C4-2B (cell line): ENCODE measurements at regions not wholly inside any gene's neighbourhood (a gene's known extent, or its start where the extent isn't known, plus 50 kb on each side); places are given as distances from the start of the nearest gene placed in this dataset.

ENCODE experiments used
- H3K27ac ChIP-seq: fragments of 450-650 bp; 2 replicates; pipeline ENCODE4 v1.5.1; 2017
- CTCF ChIP-seq: fragments of 450-650 bp; conservative IDR thresholded peaks from 2 replicates; pipeline ENCODE4 v1.5.1; 2017; ENCODE audit warnings: mild to moderate bottlenecking
- ZFX ChIP-seq: fragments of 450-650 bp; IDR thresholded peaks from 2 replicates; pipeline ENCODE4 v1.6.1; 2017

DNA sequence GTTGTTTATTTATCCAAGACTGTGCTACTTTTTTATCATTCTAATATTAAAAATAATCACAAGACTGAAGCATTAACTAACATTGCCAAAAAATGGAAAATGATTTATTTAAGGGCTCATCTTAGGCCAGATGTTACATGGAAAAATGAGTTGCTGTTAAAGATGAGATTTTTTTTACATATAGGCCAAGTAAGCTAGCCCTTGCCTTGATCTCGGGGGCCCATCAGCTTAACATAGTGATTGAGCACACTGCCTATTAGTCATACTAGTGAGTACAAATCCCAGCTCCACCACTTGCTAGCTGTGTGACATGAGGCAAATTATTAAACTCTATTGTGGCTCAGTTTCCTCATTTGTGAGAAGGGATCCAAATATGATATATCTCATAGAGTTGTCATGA lies 275.9 kb upstream of the SNX7 start:
- TF ChIP-seq CTCF (no peak), ZFX (no peak)

DNA sequence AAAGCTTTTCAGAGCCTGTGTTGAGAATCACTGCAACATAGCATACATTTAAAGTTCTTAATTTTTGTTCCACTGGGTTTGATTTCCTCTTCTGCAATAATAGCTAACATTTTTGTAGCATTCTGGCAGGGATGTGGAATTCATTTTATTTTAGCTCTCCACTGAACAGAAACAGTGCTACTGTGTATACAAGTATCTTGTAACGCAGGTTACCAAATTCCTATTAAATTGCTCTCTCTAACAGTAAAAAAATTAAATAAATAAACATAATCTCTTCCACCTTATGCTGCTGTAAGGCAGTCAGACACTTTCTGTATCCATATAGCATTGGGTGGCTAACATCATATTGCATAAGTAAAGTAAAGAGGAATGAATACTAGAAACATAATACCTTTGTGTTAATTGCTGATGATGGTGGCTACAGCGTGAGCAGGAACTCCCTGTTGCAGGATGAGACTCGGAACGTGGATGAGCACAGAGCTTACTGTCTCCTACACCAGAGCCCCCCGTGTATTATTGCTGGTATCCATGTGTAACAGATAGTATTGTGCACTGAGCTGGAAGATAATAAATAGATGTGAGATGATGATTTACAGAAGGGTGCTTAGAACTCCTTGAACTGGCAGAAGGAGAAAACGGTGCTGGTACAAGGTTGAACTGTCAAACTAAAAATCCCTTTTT lies 276.9 kb upstream of the SNX7 start:
- TF ChIP-seq ZFX (no peak), CTCF (no peak)
- no peak overlapping the region for H3K27ac ChIP-seq

More for the DNA sequence above, 275.9 kb upstream of the SNX7 start:
- H3K27ac ChIP-seq = no peak overlapping the region

GRCh38 chr1:98382986-98383740 lies 278.4 kb upstream of the SNX7 start:
- TF ChIP-seq CTCF (no peak), ZFX (no peak)

GRCh38 chr1:98382586-98382985 lies 278.9 kb upstream of the SNX7 start:
- TF ChIP-seq ZFX (no peak), CTCF (no peak)
- H3K27ac ChIP-seq = no peak overlapping the region

More at GRCh38 chr1:98382986-98383740, 278.4 kb upstream of the SNX7 start:
- H3K27ac ChIP-seq = no peak overlapping the region

GRCh38 chr1:98374098-98374497 lies 287.4 kb upstream of the SNX7 start:
- no peak overlapping the region for H3K27ac ChIP-seq
- no peak for TF ChIP-seq CTCF
- no peak for TF ChIP-seq ZFX

DNA sequence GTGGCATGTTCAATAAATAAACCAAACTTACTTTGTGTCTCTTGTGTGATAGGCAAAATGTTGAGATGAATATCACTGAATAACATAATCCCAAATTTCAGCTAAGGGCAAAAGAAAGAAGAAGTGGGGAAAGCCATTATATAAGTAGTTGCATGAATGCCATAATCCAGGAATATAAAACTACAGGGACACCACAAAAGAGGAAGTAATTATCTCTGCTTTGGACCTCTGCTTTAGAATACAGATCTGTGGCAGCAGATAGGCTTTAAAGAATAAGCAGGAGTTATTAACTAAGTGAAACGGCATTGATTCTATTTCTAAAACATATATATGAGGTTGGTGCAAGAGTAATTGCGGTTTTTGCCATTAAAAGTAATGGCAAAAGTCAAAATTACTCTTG lies 288.5 kb upstream of the SNX7 start:
- no peak overlapping the region for H3K27ac ChIP-seq
- TF ChIP-seq CTCF = no peak
- no peak for TF ChIP-seq ZFX

DNA sequence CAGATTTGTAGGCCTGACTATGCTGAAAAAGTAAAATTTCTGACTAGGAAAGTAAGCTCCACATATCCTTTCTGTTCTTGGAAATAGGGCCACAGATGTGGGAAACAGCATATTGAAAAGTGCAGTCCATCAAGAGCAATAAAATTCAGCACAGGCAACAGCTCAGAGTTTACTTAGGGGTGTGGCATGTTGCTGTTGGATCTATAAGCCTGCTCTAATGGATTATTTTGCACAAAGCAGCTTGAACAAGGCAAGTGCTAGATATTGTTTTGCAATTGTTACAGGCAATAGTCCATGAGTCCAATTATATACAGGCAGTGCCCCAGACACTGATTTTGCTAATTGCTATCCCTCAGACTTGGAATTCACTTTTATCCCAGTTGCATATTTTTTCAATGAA lies 289.8 kb upstream of the SNX7 start:
- no peak overlapping the region for H3K27ac ChIP-seq
- TF ChIP-seq ZFX (no peak), CTCF (no peak)
